GM12878 (cell line): ENCODE measurements at regions not wholly inside any gene's neighbourhood (a gene's known extent, or its start where the extent isn't known, plus 50 kb on each side); places are given as distances from the start of the nearest gene placed in this dataset.

Source experiments
- ATAC-seq: fragments of 200-7000 bp; cut with Tn5 transposase; 3 replicates; pipeline ENCODE4 v1.9.1; 2020; ENCODE audit warnings: mild to moderate bottlenecking, moderate library complexity
- BruUV-seq: library from RNA; stranded (reverse); fragments of 400-500 nt; replicated peaks from 2 replicates; lab custom pipeline; 2021; lab: Mats Ljungman, UMichigan
- CTCF ChIA-PET: fragments of 300-600 bp; sonication (Branson Sonifier 250); formaldehyde crosslinking; extraction: SDS; loops from one replicate; lab custom pipeline; 2021; ENCODE audit warnings: inconsistent platforms; lab: Yijun Ruan, JAX
- POLR2A ChIA-PET: fragments of 350-600 bp; formaldehyde crosslinking; extraction: SDS; loops from one replicate; lab custom pipeline; 2021; ENCODE audit warnings: inconsistent platforms; lab: Charles Lee
- RAD21 ChIA-PET: fragments of 300-600 bp; sonication (Branson Sonifier 250); formaldehyde crosslinking; loops from one replicate; lab custom pipeline; 2023; ENCODE audit warnings: antibody characterized with exemption; ENCODE audit not compliant: unreplicated experiment; lab: Charles Lee
- SMC1A ChIA-PET: fragments of 300-600 bp; sonication (Branson Sonifier 250); formaldehyde crosslinking; loops from one replicate; lab custom pipeline; 2023; ENCODE audit not compliant: unreplicated experiment, uncharacterized antibody; lab: Charles Lee
- DNase-seq: peaks from one replicate; pipeline ENCODE4 v3.0.0-alpha.2; 2011; ENCODE audit warnings: low read depth, low spot score
- FAIRE-seq: peaks from 3 replicates; lab custom pipeline; 2011; peaks lifted over from hg19 to GRCh38; lab: Jason Lieb, UNC
- H2AFZ ChIP-seq: 2 replicates; pipeline ENCODE4 v1.6.0; 2011; ENCODE audit warnings: low read depth, low read length, control low read depth; ENCODE audit not compliant: control insufficient read depth
- H3K27ac ChIP-seq: 2 replicates; pipeline ENCODE4 v1.5.1; 2011; ENCODE audit warnings: control low read depth; ENCODE audit not compliant: control insufficient read depth, insufficient read depth
- H3K27me3 ChIP-seq, 2 experiments: replicated peaks in 1 of 2; 2 replicates each; pipeline versions ENCODE4 v1.6.0 to v1.6.1; 2011; ENCODE audit warnings: low read length in 1 of 2; ENCODE audit not compliant: control insufficient read depth in 2 of 2, insufficient read depth in 2 of 2
- H3K36me3 ChIP-seq, 2 experiments: 2 replicates each; pipeline ENCODE4 v1.5.1; 2011; ENCODE audit warnings: low read length in 1 of 2; ENCODE audit not compliant: control insufficient read depth in 2 of 2, insufficient read depth in 2 of 2
- H3K4me1 ChIP-seq: 2 replicates; pipeline ENCODE4 v1.6.1; 2011; ENCODE audit warnings: mild to moderate bottlenecking, low read length, moderate library complexity, mixed read lengths; ENCODE audit not compliant: control insufficient read depth, insufficient read depth
- H3K4me2 ChIP-seq: 2 replicates; pipeline ENCODE4 v1.6.0; 2011; ENCODE audit warnings: control low read depth; ENCODE audit not compliant: control insufficient read depth, insufficient read depth
- H3K4me3 ChIP-seq: fragments of 200-600 bp; sonication (generic); 2 replicates; pipeline ENCODE4 v1.5.1; 2016
- H3K79me2 ChIP-seq: 2 replicates; pipeline ENCODE4 v1.6.0; 2011; ENCODE audit warnings: low read length; ENCODE audit not compliant: control insufficient read depth, insufficient read depth
- H3K9ac ChIP-seq: 2 replicates; pipeline ENCODE4 v1.8.0; 2011; ENCODE audit warnings: low read length, control low read depth, mixed read lengths; ENCODE audit not compliant: control insufficient read depth, insufficient read depth
- H3K9me3 ChIP-seq: replicated peaks from 3 replicates; pipeline ENCODE4 v1.5.1; 2011; ENCODE audit warnings: mild to moderate bottlenecking, low read length; ENCODE audit not compliant: control insufficient read depth, insufficient read depth
- H4K20me1 ChIP-seq: 2 replicates; pipeline ENCODE4 v1.6.0; 2011; ENCODE audit not compliant: control insufficient read depth, insufficient read depth
- CHD4 ChIP-seq: fragments of 200-600 bp; sonication (generic); IDR thresholded peaks from 2 replicates; pipeline ENCODE4 v1.6.1; 2016; ENCODE audit warnings: mild to moderate bottlenecking
- DPF2 ChIP-seq: fragments of 450-650 bp; IDR thresholded peaks from 2 replicates; pipeline ENCODE4 v1.6.1; 2017; ENCODE audit warnings: mild to moderate bottlenecking
- FOXK2 ChIP-seq: fragments of 450-650 bp; IDR thresholded peaks from 2 replicates; pipeline ENCODE4 v1.6.1; 2017; ENCODE audit warnings: mild to moderate bottlenecking, moderate library complexity
- MEF2A ChIP-seq: IDR thresholded peaks from 2 replicates; pipeline ENCODE4 v1.6.1; 2011; ENCODE audit warnings: low read depth, mild to moderate bottlenecking, low read length, moderate library complexity; ENCODE audit not compliant: insufficient read depth
- NKRF ChIP-seq: fragments of 450-650 bp; conservative IDR thresholded peaks from 2 replicates; pipeline ENCODE4 v1.6.1; 2017; ENCODE audit warnings: mild to moderate bottlenecking, moderate library complexity
- NR2C2 ChIP-seq: IDR thresholded peaks from 2 replicates; pipeline ENCODE4 v1.6.1; 2011; ENCODE audit warnings: borderline replicate concordance, low read depth; ENCODE audit not compliant: control insufficient read depth, insufficient read length
- ZNF207 ChIP-seq: fragments of 450-650 bp; IDR thresholded peaks from 2 replicates; pipeline ENCODE4 v1.6.1; 2014; ENCODE audit warnings: antibody characterized with exemption, mild to moderate bottlenecking, borderline replicate concordance
- WGBS: methylation state at CpG from one replicate; pipeline ENCODE4 v1.1.6; 2016; ENCODE audit warnings: low lambda C conversion rate; ENCODE audit not compliant: insufficient replicate concordance, insufficient coverage; ENCODE audit errors: missing lambda C conversion rate; 5-methylcytosine and 5-hydroxymethylcytosine counted together
- in situ Hi-C: fragments of 300-500 bp; cut with MboI; formaldehyde crosslinking; loops from 9 replicates; pipeline ENCODE4 v1.14.3; 2018; ENCODE audit warnings: mixed read lengths
- intact Hi-C: fragments of 100-400 bp; cut with micrococcal nuclease; formaldehyde crosslinking; loops from one replicate; pipeline ENCODE4 v1.14.2; 2022; ENCODE audit not compliant: unreplicated experiment

GRCh38 chr3:30342318-30343060 lies 263.9 kb upstream of the TGFBR2 start (continued):
- no peak for TF ChIP-seq NR2C2
- no peak for TF ChIP-seq CHD4
- TF ChIP-seq FOXK2, result no peak
- TF ChIP-seq DPF2, result no peak
- no peak for TF ChIP-seq NKRF

GRCh38 chr3:30343067-30343831 lies 263.2 kb upstream of the TGFBR2 start:
- BruUV-seq, result no TSS peak
- no peak overlapping the region for H3K4me3 ChIP-seq
- no peak for TF ChIP-seq ZNF207
- no peak for TF ChIP-seq MEF2A
- TF ChIP-seq, all 136 proteins: peak for 0
- DNase-seq, result no peak
- Histone ChIP-seq H4K20me1 (no peaks in the 10 kb centered on the region), H3K9ac (no peak overlapping the region), H3K9me3 (no peaks in the 10 kb centered on the region), H3K36me3 (no peaks in the 10 kb centered on the region), H2AFZ (no peak overlapping the region), H3K27me3 (no peaks in the 10 kb centered on the region), H3K27ac (no peak overlapping the region), H3K4me1 (no peaks in the 10 kb centered on the region), H3K4me2 (no peak overlapping the region), H3K79me2 (no peaks in the 10 kb centered on the region)
- intact Hi-C loops, result no loop called here
- no peak for ATAC-seq
- SMC1A ChIA-PET, result no interaction called here
- CTCF ChIA-PET, result no interaction called here
- no peak for FAIRE-seq
- in situ Hi-C loops, result no loop called here
- RAD21 ChIA-PET, result no interaction called here
- POLR2A ChIA-PET, result no interaction called here
- 47% methylated on average over 4 of the region's 4 CpGs for WGBS
